IPS-15b (cell line): ENCODE measurements at regions not wholly inside any gene's neighbourhood (a gene's known extent, or its start where the extent isn't known, plus 50 kb on each side); places are given as distances from the start of the nearest gene placed in this dataset.

Experiments used
- H3K27me3 ChIP-seq: one replicate; pipeline ENCODE4 v1.6.1; 2013; ENCODE audit warnings: low read length; ENCODE audit not compliant: control insufficient read depth, insufficient read depth
- H3K36me3 ChIP-seq: one replicate; pipeline ENCODE4 v1.6.1; 2013; ENCODE audit warnings: low read length; ENCODE audit not compliant: control insufficient read depth, insufficient read depth
- H3K4me1 ChIP-seq: one replicate; pipeline ENCODE4 v1.6.1; 2013; ENCODE audit warnings: mild to moderate bottlenecking, low read length; ENCODE audit not compliant: control insufficient read depth, insufficient read depth
- H3K4me3 ChIP-seq: one replicate; pipeline ENCODE4 v1.5.1; 2013; ENCODE audit warnings: low read depth, low read length
- H3K9ac ChIP-seq: one replicate; pipeline ENCODE4 v1.6.1; 2013; ENCODE audit warnings: low read depth, mild to moderate bottlenecking, low read length
- H3K9me3 ChIP-seq: one replicate; pipeline ENCODE4 v1.6.1; 2013; ENCODE audit warnings: mild to moderate bottlenecking, low read length; ENCODE audit not compliant: control insufficient read depth, insufficient read depth

- Histone ChIP-seq H3K4me1 (no peaks in the 10 kb centered on the region), H3K9me3 (no peaks in the 10 kb centered on the region), H3K36me3 (no peaks in the 10 kb centered on the region), H3K9ac (no peak overlapping the region), H3K4me3 (no peak overlapping the region), H3K27me3 (no peaks in the 10 kb centered on the region)
Observed at GRCh38 chr16:26295625-26296304, 604.0 kb downstream of the HS3ST4 start.

GRCh38 chr16:26301516-26301915 is 609.8 kb downstream of the HS3ST4 start:
- no peaks in the 10 kb centered on the region for H3K9me3 ChIP-seq
- H3K4me3 ChIP-seq, result no peak overlapping the region
- no peaks in the 10 kb centered on the region for H3K4me1 ChIP-seq
- no peaks in the 10 kb centered on the region for H3K27me3 ChIP-seq
- H3K36me3 ChIP-seq, result no peaks in the 10 kb centered on the region
- no peak overlapping the region for H3K9ac ChIP-seq

GRCh38 chr16:26316683-26317464 is 625.1 kb downstream of the HS3ST4 start:
- H3K27me3 ChIP-seq, result no peaks in the 10 kb centered on the region
- no peaks in the 10 kb centered on the region for H3K9me3 ChIP-seq
- H3K4me1 ChIP-seq, result peaks cover 2% of the 10 kb centered on the region
- no peaks in the 10 kb centered on the region for H3K36me3 ChIP-seq
- H3K9ac ChIP-seq, result no peak overlapping the region
- H3K4me3 ChIP-seq, result no peak overlapping the region

GRCh38 chr16:26317885-26318284 is 626.1 kb downstream of the HS3ST4 start:
- no peaks in the 10 kb centered on the region for H3K36me3 ChIP-seq
- no peak overlapping the region for H3K4me3 ChIP-seq
- H3K27me3 ChIP-seq, result no peaks in the 10 kb centered on the region
- no peak overlapping the region for H3K9ac ChIP-seq
- peaks cover 2% of the 10 kb centered on the region for H3K4me1 ChIP-seq
- H3K9me3 ChIP-seq, result no peaks in the 10 kb centered on the region

GRCh38 chr16:26330654-26331053 is 638.9 kb downstream of the HS3ST4 start:
- no peak overlapping the region for H3K9ac ChIP-seq
- H3K4me1 ChIP-seq, result peaks cover 4% of the 10 kb centered on the region
- H3K4me3 ChIP-seq, result no peak overlapping the region
- no peaks in the 10 kb centered on the region for H3K36me3 ChIP-seq
- H3K9me3 ChIP-seq, result no peaks in the 10 kb centered on the region
- H3K27me3 ChIP-seq, result no peaks in the 10 kb centered on the region

- peaks cover 4% of the 10 kb centered on the region for H3K4me1 ChIP-seq
- H3K9me3 ChIP-seq, result no peaks in the 10 kb centered on the region
- H3K36me3 ChIP-seq, result no peaks in the 10 kb centered on the region
- H3K4me3 ChIP-seq, result no peak overlapping the region
- H3K27me3 ChIP-seq, result no peaks in the 10 kb centered on the region
- H3K9ac ChIP-seq, result no peak overlapping the region
Observed at GRCh38 chr16:26334218-26335111, 642.7 kb downstream of the HS3ST4 start.

- H3K36me3 ChIP-seq, result no peaks in the 10 kb centered on the region
- peaks cover 4% of the 10 kb centered on the region for H3K4me1 ChIP-seq
- H3K4me3 ChIP-seq, result no peak overlapping the region
- H3K9me3 ChIP-seq, result no peaks in the 10 kb centered on the region
- H3K27me3 ChIP-seq, result no peaks in the 10 kb centered on the region
- H3K9ac ChIP-seq, result no peak overlapping the region
Observed at GRCh38 chr16:26335236-26335853, 643.6 kb downstream of the HS3ST4 start.

- Histone ChIP-seq H3K9ac (no peak overlapping the region), H3K36me3 (no peaks in the 10 kb centered on the region), H3K4me1 (no peaks in the 10 kb centered on the region), H3K27me3 (no peaks in the 10 kb centered on the region), H3K4me3 (no peak overlapping the region), H3K9me3 (no peaks in the 10 kb centered on the region)
Observed at GRCh38 chr16:26342621-26343020, 650.9 kb downstream of the HS3ST4 start.

- Histone ChIP-seq H3K4me3 (no peak overlapping the region), H3K27me3 (no peaks in the 10 kb centered on the region), H3K9ac (no peak overlapping the region), H3K4me1 (no peaks in the 10 kb centered on the region), H3K36me3 (no peaks in the 10 kb centered on the region), H3K9me3 (no peaks in the 10 kb centered on the region)
Observed at GRCh38 chr16:26344240-26344776, 652.5 kb downstream of the HS3ST4 start.

- Histone ChIP-seq H3K4me1 (no peaks in the 10 kb centered on the region), H3K36me3 (no peaks in the 10 kb centered on the region)
Observed at GRCh38 chr16:26344976-26345375, 653.2 kb downstream of the HS3ST4 start.

GRCh38 chr16:26345966-26346365 is 654.2 kb downstream of the HS3ST4 start:
- no peak overlapping the region for H3K9ac ChIP-seq
- no peaks in the 10 kb centered on the region for H3K36me3 ChIP-seq
- no peaks in the 10 kb centered on the region for H3K27me3 ChIP-seq
- no peaks in the 10 kb centered on the region for H3K4me1 ChIP-seq
- no peak overlapping the region for H3K4me3 ChIP-seq
- no peaks in the 10 kb centered on the region for H3K9me3 ChIP-seq

More at GRCh38 chr16:26344976-26345375, 653.2 kb downstream of the HS3ST4 start:
- H3K27me3 ChIP-seq, result no peaks in the 10 kb centered on the region
- H3K9me3 ChIP-seq, result no peaks in the 10 kb centered on the region
- H3K9ac ChIP-seq, result no peak overlapping the region
- H3K4me3 ChIP-seq, result no peak overlapping the region
